ENCODE measurements at regions not wholly inside any gene's neighbourhood (a gene's known extent, or its start where the extent isn't known, plus 50 kb on each side); places are given as distances from the start of the nearest gene placed in this dataset.
A peak's percentile ranks its signal among the peaks of the same experiment; 100 is the strongest.

DNA sequence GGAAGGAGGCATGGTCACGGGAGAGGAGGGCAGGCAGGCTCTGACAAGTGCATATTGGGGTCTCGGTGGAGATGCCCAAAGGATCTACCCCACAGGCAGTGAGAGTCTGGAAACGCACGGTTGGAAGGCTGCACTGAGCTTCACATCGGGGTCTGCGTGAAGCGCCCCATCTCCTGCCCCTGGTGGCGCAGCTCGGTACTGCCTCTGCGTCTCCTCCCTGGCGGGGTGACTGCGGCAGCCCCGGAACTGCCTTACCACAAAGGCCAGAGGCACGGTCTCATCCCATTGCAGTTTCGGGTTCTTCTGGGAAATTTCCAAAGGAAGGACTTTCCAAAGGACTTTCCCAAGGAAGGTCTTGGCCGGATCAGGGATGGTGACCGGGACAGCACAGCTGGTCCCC lies 69.2 kb upstream of the AJAP1 start:
- Histone ChIP-seq H3K36me3 (no peaks in the 10 kb centered on the region), H3K27ac (replicated peaks in 1 of 4) (no peak overlapping the region), H3K27me3 (peaks cover 0 to 60% (median 0%) of the 10 kb centered on the region in 4 donors), H3K4me1 (peaks cover 0 to 3% (median 0%) of the 10 kb centered on the region in 4 donors), H3K9me3 (no peaks in the 10 kb centered on the region), H3K4me3 (no peak overlapping the region)
- TF ChIP-seq CTCF (IDR thresholded peaks at IDR 0.05), result peak in 2 of 3 experiments; percentile 34 to 48
- TF ChIP-seq EP300 (IDR thresholded peaks at IDR 0.05), result no peak
- 33% methylated on average over 11 of the region's 17 CpGs for WGBS
- no peak for DNase-seq (ENCODE audit: extremely low spot score)
- intact Hi-C loops (cut with DNase I), result no loop called here

DNA sequence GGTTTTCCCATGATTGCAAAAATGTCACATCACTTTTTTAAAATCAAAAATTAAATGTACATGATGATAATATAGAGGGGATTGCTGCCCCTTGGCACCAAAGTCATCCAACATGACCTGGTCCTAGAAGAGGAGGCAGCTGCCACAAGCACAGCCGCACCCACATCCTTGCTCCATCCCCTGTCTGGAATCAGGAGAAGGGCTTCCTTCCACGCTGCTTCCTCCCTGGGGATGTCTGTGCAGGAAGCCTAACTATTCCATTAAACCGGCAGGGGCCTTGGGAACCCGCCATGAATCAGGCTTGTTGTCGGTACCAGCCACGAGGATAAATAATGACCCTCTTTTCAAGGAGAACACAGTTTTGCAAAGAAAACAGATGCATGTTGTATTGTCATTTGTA lies 68.7 kb upstream of the AJAP1 start:
- no peak overlapping the region for H3K4me3 ChIP-seq
- peaks cover 0 to 56% (median 0%) of the 10 kb centered on the region in 4 donors for H3K27me3 ChIP-seq
- intact Hi-C loops (cut with DNase I), result no loop called here
- no peaks in the 10 kb centered on the region for H3K9me3 ChIP-seq
- no peak for DNase-seq (ENCODE audit: extremely low spot score)
- H3K4me1 ChIP-seq, result peaks cover 0 to 3% (median 0%) of the 10 kb centered on the region in 4 donors
- no peak overlapping the region for H3K27ac ChIP-seq (replicated peaks in 1 of 4)
- 54% methylated on average over 6 of the region's 6 CpGs for WGBS
- TF ChIP-seq CTCF (IDR thresholded peaks at IDR 0.05) (no peak), POLR2A (IDR thresholded peaks at IDR 0.05; ENCODE audit: low read depth) (no peak), POLR2AphosphoS5 (IDR thresholded peaks at IDR 0.05) (no peak), EP300 (IDR thresholded peaks at IDR 0.05) (no peak)
- no peaks in the 10 kb centered on the region for H3K36me3 ChIP-seq

- H3K4me1 ChIP-seq, result peaks cover 0 to 3% (median 0%) of the 10 kb centered on the region in 4 donors
- intact Hi-C loops (cut with DNase I), result no loop called here
- 72% methylated on average over 5 of the region's 6 CpGs for WGBS
- H3K36me3 ChIP-seq, result no peaks in the 10 kb centered on the region
- H3K9me3 ChIP-seq, result no peaks in the 10 kb centered on the region
- no peak overlapping the region for H3K4me3 ChIP-seq
- DNase-seq (ENCODE audit: extremely low spot score), result no peak
- TF ChIP-seq CTCF (IDR thresholded peaks at IDR 0.05), result no peak
- H3K27me3 ChIP-seq, result peaks cover 0 to 48% (median 0%) of the 10 kb centered on the region in 4 donors
- H3K27ac ChIP-seq (replicated peaks in 1 of 4), result no peak overlapping the region
Observed at GRCh38 chr1:4586611-4587160, 67.7 kb upstream of the AJAP1 start.

- no peak overlapping the region for H3K4me3 ChIP-seq
- intact Hi-C loops (cut with DNase I), result no loop called here
- WGBS, result 66% methylated on average over 6 of the region's 6 CpGs
- H3K4me1 ChIP-seq, result peaks cover 0 to 3% (median 0%) of the 10 kb centered on the region in 4 donors
- no peak overlapping the region for H3K27ac ChIP-seq (replicated peaks in 1 of 4)
- peaks cover 0 to 45% (median 0%) of the 10 kb centered on the region in 4 donors for H3K27me3 ChIP-seq
- H3K36me3 ChIP-seq, result no peaks in the 10 kb centered on the region
- no peaks in the 10 kb centered on the region for H3K9me3 ChIP-seq
- TF ChIP-seq POLR2AphosphoS5 (IDR thresholded peaks at IDR 0.05), result no peak
- TF ChIP-seq EP300 (IDR thresholded peaks at IDR 0.05), result no peak
- TF ChIP-seq POLR2A (IDR thresholded peaks at IDR 0.05; ENCODE audit: low read depth), result no peak
- TF ChIP-seq CTCF (IDR thresholded peaks at IDR 0.05), result no peak
- no peak for DNase-seq (ENCODE audit: extremely low spot score)
Observed at GRCh38 chr1:4587721-4588120, 66.7 kb upstream of the AJAP1 start.

- no peak for DNase-seq (ENCODE audit: extremely low spot score)
Observed at GRCh38 chr1:4590756-4591155, 63.7 kb upstream of the AJAP1 start.

More at GRCh38 chr1:4590756-4591155, 63.7 kb upstream of the AJAP1 start:
- no peak for TF ChIP-seq EP300 (IDR thresholded peaks at IDR 0.05)
- TF ChIP-seq POLR2A (IDR thresholded peaks at IDR 0.05; ENCODE audit: low read depth), result no peak
- no peak for TF ChIP-seq CTCF (IDR thresholded peaks at IDR 0.05)
- TF ChIP-seq POLR2AphosphoS5 (IDR thresholded peaks at IDR 0.05), result no peak
- Histone ChIP-seq H3K36me3 (no peaks in the 10 kb centered on the region), H3K4me1 (no peaks in the 10 kb centered on the region), H3K27ac (replicated peaks in 1 of 4) (no peak overlapping the region), H3K27me3 (peaks cover 0 to 31% (median 0%) of the 10 kb centered on the region in 4 donors), H3K9me3 (no peaks in the 10 kb centered on the region), H3K4me3 (no peak overlapping the region)
- 45% methylated on average over 4 of the region's 4 CpGs for WGBS
- intact Hi-C loops (cut with DNase I), result no loop called here
